ENCODE measurements at regions not wholly inside any gene's neighbourhood (a gene's known extent, or its start where the extent isn't known, plus 50 kb on each side); places are given as distances from the start of the nearest gene placed in this dataset.

DNA sequence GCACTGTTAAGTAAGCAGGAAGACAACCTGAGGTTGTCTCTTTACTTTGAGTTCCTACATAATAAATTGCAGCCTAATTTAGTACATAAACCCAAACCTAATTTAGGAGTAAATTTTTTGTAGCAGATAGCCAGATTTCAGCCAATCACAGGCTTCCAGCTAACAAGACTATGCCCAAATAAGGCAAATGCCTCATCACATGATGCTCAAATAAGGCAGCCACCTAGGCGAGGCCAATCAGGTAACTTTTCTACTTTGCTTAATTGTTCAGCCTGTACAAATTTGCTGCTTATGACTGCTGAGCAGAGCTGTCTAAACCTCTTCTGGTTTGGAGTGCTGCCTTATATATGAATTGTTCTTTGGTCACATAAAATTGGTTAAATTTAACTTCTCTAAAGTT lies 1118.7 kb upstream of the TMEM132C start:
- TF ChIP-seq POLR2A (IDR thresholded peaks at IDR 0.05; ENCODE audit: extremely low read depth, insufficient read length) = no peak
- TF ChIP-seq MYC (IDR thresholded peaks at IDR 0.05; ENCODE audit: low read depth, low read length) = no peak
